ENCODE measurements at regions not wholly inside any gene's neighbourhood (a gene's known extent, or its start where the extent isn't known, plus 50 kb on each side); places are given as distances from the start of the nearest gene placed in this dataset.
"Not testable (repeated sequence)": the region's sequence is repeated elsewhere in the genome, so short reads cannot be mapped to it uniquely, and the experiment has no call there.

GRCh38 chr7:3117488-3118231 lies 74.0 kb upstream of the CARD11 start:
- H3K18ac ChIP-seq (ENCODE audit: low read length) = peak overlapping the region; percentile 48
- no peak overlapping the region for H4K91ac ChIP-seq (ENCODE audit: low read depth, low read length, poor library complexity)
- H3K14ac ChIP-seq (ENCODE audit: low read length) = no peak overlapping the region
- H3K9ac ChIP-seq (ENCODE audit: low read depth, low read length, poor library complexity) = no peak overlapping the region
- H2BK5ac ChIP-seq (ENCODE audit: low read length) = no peak overlapping the region
- no CpG with 5 or more reads among the region's 8 CpGs for WGBS, 2 donors (ENCODE audit: extremely low coverage in 2 of 2, insufficient read length in 2 of 2, insufficient replicate concordance in 1 of 2)
- peaks cover 8 to 10% of the 10 kb centered on the region in 2 donors for H3K9me3 ChIP-seq (replicated peaks in 1 of 2; ENCODE audit: control insufficient read depth in 2 of 2, insufficient read depth in 1 of 2, low read depth in 1 of 2, low read length in 2 of 2)
- no peak overlapping the region for H2AFZ ChIP-seq (ENCODE audit: low read length)
- peaks cover 0 to 4% (median 0%) of the 10 kb centered on the region in 3 experiments for H3K27me3 ChIP-seq (ENCODE audit: control insufficient read depth in 3 of 3, insufficient read depth in 3 of 3, low read depth in 1 of 3, low read length in 3 of 3)
- no peak overlapping the region for H3K27ac ChIP-seq (replicated peaks; ENCODE audit: low read length)
- H3K36me3 ChIP-seq (replicated peaks in 1 of 2; ENCODE audit: control insufficient read depth in 2 of 2, insufficient read depth in 2 of 2, low read length in 2 of 2) = no peaks in the 10 kb centered on the region
- no peak overlapping the region for H3K23ac ChIP-seq (ENCODE audit: low read depth, low read length, poor library complexity)
- H2AK5ac ChIP-seq (ENCODE audit: low read depth, low read length) = no peak overlapping the region
- H2BK12ac ChIP-seq (ENCODE audit: low read length) = no peak overlapping the region
- no peak overlapping the region for H2BK120ac ChIP-seq (ENCODE audit: low read depth, low read length)
- H4K8ac ChIP-seq (ENCODE audit: low read depth, low read length) = peak overlapping the region; percentile 68
- no peak overlapping the region for H3K4me2 ChIP-seq (ENCODE audit: insufficient read depth, low read length, poor library complexity, severe bottlenecking)
- no peak overlapping the region for H3K4me3 ChIP-seq (ENCODE audit: low read length in 2 of 2)
- H2BK15ac ChIP-seq (ENCODE audit: low read length) = no peak overlapping the region
- H3K79me1 ChIP-seq (ENCODE audit: low read depth, low read length) = no peaks in the 10 kb centered on the region
- peaks cover 0 to 6% of the 10 kb centered on the region in 2 donors for H3K4me1 ChIP-seq (ENCODE audit: control insufficient read depth in 2 of 2, insufficient read depth in 1 of 2, low read depth in 1 of 2, low read length in 2 of 2)
- DNase-seq (ENCODE audit: low spot score) = no peak
- H3K4ac ChIP-seq (ENCODE audit: low read length) = no peak overlapping the region

- H3K4me2 ChIP-seq (ENCODE audit: insufficient read depth, low read length, poor library complexity, severe bottlenecking); H3K14ac ChIP-seq (ENCODE audit: low read length); H2AFZ ChIP-seq (ENCODE audit: low read length); H2BK15ac ChIP-seq (ENCODE audit: low read length); H2BK5ac ChIP-seq (ENCODE audit: low read length); H3K27ac ChIP-seq (replicated peaks; ENCODE audit: low read length); H4K8ac ChIP-seq (ENCODE audit: low read depth, low read length); H3K36me3 ChIP-seq (replicated peaks in 1 of 2; ENCODE audit: control insufficient read depth in 2 of 2, insufficient read depth in 2 of 2, low read length in 2 of 2); H2AK5ac ChIP-seq (ENCODE audit: low read depth, low read length); H3K23ac ChIP-seq (ENCODE audit: low read depth, low read length, poor library complexity); H3K79me1 ChIP-seq (ENCODE audit: low read depth, low read length); H2BK120ac ChIP-seq (ENCODE audit: low read depth, low read length); H2BK12ac ChIP-seq (ENCODE audit: low read length); H4K91ac ChIP-seq (ENCODE audit: low read depth, low read length, poor library complexity); H3K4ac ChIP-seq (ENCODE audit: low read length); H3K9ac ChIP-seq (ENCODE audit: low read depth, low read length, poor library complexity); DNase-seq (ENCODE audit: low spot score); H3K18ac ChIP-seq (ENCODE audit: low read length); H3K27me3 ChIP-seq (ENCODE audit: control insufficient read depth in 3 of 3, insufficient read depth in 3 of 3, low read depth in 1 of 3, low read length in 3 of 3); H3K4me3 ChIP-seq (ENCODE audit: low read length in 2 of 2); H3K9me3 ChIP-seq (replicated peaks in 1 of 2; ENCODE audit: control insufficient read depth in 2 of 2, insufficient read depth in 1 of 2, low read depth in 1 of 2, low read length in 2 of 2); H3K4me1 ChIP-seq (ENCODE audit: control insufficient read depth in 2 of 2, insufficient read depth in 1 of 2, low read depth in 1 of 2, low read length in 2 of 2): not testable (repeated sequence)
- no CpG with 5 or more reads among the region's 9 CpGs for whole genome bisulfite sequencing, 2 donors (ENCODE audit: extremely low coverage in 2 of 2, insufficient read length in 2 of 2, insufficient replicate concordance in 1 of 2)
Observed at GRCh38 chr7:3119352-3119927, 75.8 kb upstream of the CARD11 start.

- H3K27ac ChIP-seq (replicated peaks; ENCODE audit: low read length) = no peak overlapping the region
- H3K4me1 ChIP-seq (ENCODE audit: control insufficient read depth in 2 of 2, insufficient read depth in 1 of 2, low read depth in 1 of 2, low read length in 2 of 2) = peaks cover 0 to 4% of the 10 kb centered on the region in 2 donors
- H3K9me3 ChIP-seq (replicated peaks in 1 of 2; ENCODE audit: control insufficient read depth in 2 of 2, insufficient read depth in 1 of 2, low read depth in 1 of 2, low read length in 2 of 2) = peaks cover 6 to 8% of the 10 kb centered on the region in 2 donors
- no peak for DNase-seq (ENCODE audit: low spot score)
- H2AK5ac ChIP-seq (ENCODE audit: low read depth, low read length) = no peak overlapping the region
- no peak overlapping the region for H2BK5ac ChIP-seq (ENCODE audit: low read length)
- H3K4me2 ChIP-seq (ENCODE audit: insufficient read depth, low read length, poor library complexity, severe bottlenecking) = no peak overlapping the region
- no peak overlapping the region for H2BK120ac ChIP-seq (ENCODE audit: low read depth, low read length)
- H3K14ac ChIP-seq (ENCODE audit: low read length) = no peak overlapping the region
- no peak overlapping the region for H4K8ac ChIP-seq (ENCODE audit: low read depth, low read length)
- no peaks in the 10 kb centered on the region for H3K36me3 ChIP-seq (replicated peaks in 1 of 2; ENCODE audit: control insufficient read depth in 2 of 2, insufficient read depth in 2 of 2, low read length in 2 of 2)
- no peak overlapping the region for H3K23ac ChIP-seq (ENCODE audit: low read depth, low read length, poor library complexity)
- H2BK12ac ChIP-seq (ENCODE audit: low read length) = no peak overlapping the region
- H3K27me3 ChIP-seq (ENCODE audit: control insufficient read depth in 3 of 3, insufficient read depth in 3 of 3, low read depth in 1 of 3, low read length in 3 of 3) = peaks cover 0 to 4% (median 0%) of the 10 kb centered on the region in 3 experiments
- no peak overlapping the region for H4K91ac ChIP-seq (ENCODE audit: low read depth, low read length, poor library complexity)
- H3K9ac ChIP-seq (ENCODE audit: low read depth, low read length, poor library complexity) = no peak overlapping the region
- H3K79me1 ChIP-seq (ENCODE audit: low read depth, low read length) = no peaks in the 10 kb centered on the region
- H3K4ac ChIP-seq (ENCODE audit: low read length) = no peak overlapping the region
- no peak overlapping the region for H2BK15ac ChIP-seq (ENCODE audit: low read length)
- no peak overlapping the region for H3K18ac ChIP-seq (ENCODE audit: low read length)
- H3K4me3 ChIP-seq (ENCODE audit: low read length in 2 of 2) = no peak overlapping the region
- 100% methylated on average over 1 of the region's 3 CpGs for WGBS, 2 donors (ENCODE audit: extremely low coverage in 2 of 2, insufficient read length in 2 of 2, insufficient replicate concordance in 1 of 2)
- no peak overlapping the region for H2AFZ ChIP-seq (ENCODE audit: low read length)
Observed at GRCh38 chr7:3119963-3120362, 76.3 kb upstream of the CARD11 start.

GRCh38 chr7:3120513-3120912 lies 76.8 kb upstream of the CARD11 start:
- Histone ChIP-seq H3K4me1 (ENCODE audit: control insufficient read depth in 2 of 2, insufficient read depth in 1 of 2, low read depth in 1 of 2, low read length in 2 of 2) (peaks cover 0 to 4% of the 10 kb centered on the region in 2 donors), H3K4me3 (ENCODE audit: low read length in 2 of 2) (no peak overlapping the region), H4K8ac (ENCODE audit: low read depth, low read length) (no peak overlapping the region), H3K9me3 (replicated peaks in 1 of 2; ENCODE audit: control insufficient read depth in 2 of 2, insufficient read depth in 1 of 2, low read depth in 1 of 2, low read length in 2 of 2) (peaks cover 6 to 8% of the 10 kb centered on the region in 2 donors), H2BK5ac (ENCODE audit: low read length) (no peak overlapping the region), H2BK12ac (ENCODE audit: low read length) (no peak overlapping the region), H3K23ac (ENCODE audit: low read depth, low read length, poor library complexity) (no peak overlapping the region), H3K14ac (ENCODE audit: low read length) (no peak overlapping the region), H3K4ac (ENCODE audit: low read length) (no peak overlapping the region), H3K9ac (ENCODE audit: low read depth, low read length, poor library complexity) (no peak overlapping the region), H3K79me1 (ENCODE audit: low read depth, low read length) (no peaks in the 10 kb centered on the region), H2AK5ac (ENCODE audit: low read depth, low read length) (no peak overlapping the region), H3K27ac (replicated peaks; ENCODE audit: low read length) (no peak overlapping the region), H2AFZ (ENCODE audit: low read length) (no peak overlapping the region), H3K36me3 (replicated peaks in 1 of 2; ENCODE audit: control insufficient read depth in 2 of 2, insufficient read depth in 2 of 2, low read length in 2 of 2) (no peaks in the 10 kb centered on the region), H2BK120ac (ENCODE audit: low read depth, low read length) (no peak overlapping the region), H3K27me3 (ENCODE audit: control insufficient read depth in 3 of 3, insufficient read depth in 3 of 3, low read depth in 1 of 3, low read length in 3 of 3) (peaks cover 0 to 4% (median 0%) of the 10 kb centered on the region in 3 experiments), H3K18ac (ENCODE audit: low read length) (no peak overlapping the region), H4K91ac (ENCODE audit: low read depth, low read length, poor library complexity) (no peak overlapping the region), H2BK15ac (ENCODE audit: low read length) (no peak overlapping the region), H3K4me2 (ENCODE audit: insufficient read depth, low read length, poor library complexity, severe bottlenecking) (no peak overlapping the region)
- WGBS, 2 donors (ENCODE audit: extremely low coverage in 2 of 2, insufficient read length in 2 of 2, insufficient replicate concordance in 1 of 2) = no CpG with 5 or more reads among the region's 3 CpGs
- DNase-seq (ENCODE audit: low spot score) = no peak
